ENCODE measurements at regions not wholly inside any gene's neighbourhood (a gene's known extent, or its start where the extent isn't known, plus 50 kb on each side); places are given as distances from the start of the nearest gene placed in this dataset.
"Not testable (repeated sequence)": the region's sequence is repeated elsewhere in the genome, so short reads cannot be mapped to it uniquely, and the experiment has no call there.

DNA sequence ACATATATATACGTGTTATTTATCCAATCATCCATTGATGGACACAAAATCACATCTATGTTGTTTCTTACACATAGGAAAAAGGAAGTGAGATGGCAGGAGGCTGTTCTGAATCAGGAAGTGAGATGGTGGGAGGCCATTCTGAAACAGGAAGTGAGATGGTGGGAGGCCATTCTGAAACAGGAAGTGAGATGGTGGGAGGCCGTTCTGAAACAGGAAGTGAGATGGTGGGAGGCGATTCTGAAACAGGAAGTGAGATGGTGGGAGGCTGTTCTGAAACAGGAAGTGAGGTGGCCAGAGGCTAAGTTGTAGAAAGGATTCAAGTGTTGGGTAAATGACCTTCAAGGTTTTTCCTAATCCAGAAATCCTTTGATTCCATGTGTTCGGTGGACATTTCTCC is 921.5 kb downstream of the TYW1 start:
- TF ChIP-seq CTCF (IDR thresholded peaks at IDR 0.05; ENCODE audit: low read depth, low read length): no peak
- Histone ChIP-seq H3K27me3 (no peaks in the 10 kb centered on the region), H3K9me3 (no peaks in the 10 kb centered on the region), H3K36me3 (no peaks in the 10 kb centered on the region), H3K4me3 (ENCODE audit: low read depth, low read length) (no peak overlapping the region), H3K4me1 (no peaks in the 10 kb centered on the region)
- DNase-seq: peak; percentile 6

DNA sequence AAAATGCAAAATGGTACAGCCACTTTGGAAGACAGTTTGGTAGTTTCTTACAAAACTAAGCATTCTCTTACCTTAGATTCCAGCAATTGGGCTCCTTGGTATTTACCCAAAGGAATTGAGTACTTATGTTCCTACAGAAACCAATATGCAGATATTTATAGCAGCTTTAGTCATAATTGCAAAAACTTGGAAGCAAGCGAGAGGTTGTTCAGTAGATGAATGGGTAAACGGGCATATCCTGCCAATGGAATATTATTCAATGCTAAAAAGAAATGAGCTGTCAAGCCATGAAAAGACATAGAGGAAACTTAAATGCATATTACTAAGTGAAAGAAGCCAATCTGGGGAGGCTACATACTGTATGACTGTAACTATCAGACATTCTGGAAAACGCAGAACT is 926.7 kb downstream of the TYW1 start:
- no peak for DNase-seq
- Histone ChIP-seq H3K9me3 (no peaks in the 10 kb centered on the region), H3K4me3 (ENCODE audit: low read depth, low read length) (no peak overlapping the region), H3K36me3 (no peaks in the 10 kb centered on the region), H3K27me3 (no peaks in the 10 kb centered on the region), H3K4me1 (no peaks in the 10 kb centered on the region)
- no peak for TF ChIP-seq CTCF (IDR thresholded peaks at IDR 0.05; ENCODE audit: low read depth, low read length)

- no peaks in the 10 kb centered on the region for H3K9me3 ChIP-seq
- no peak for TF ChIP-seq CTCF (IDR thresholded peaks at IDR 0.05; ENCODE audit: low read depth, low read length)
- no peaks in the 10 kb centered on the region for H3K27me3 ChIP-seq
- no peak overlapping the region for H3K4me3 ChIP-seq (ENCODE audit: low read depth, low read length)
- no peaks in the 10 kb centered on the region for H3K36me3 ChIP-seq
- DNase-seq: no peak
- H3K4me1 ChIP-seq: no peaks in the 10 kb centered on the region
Measured at GRCh38 chr7:67928141-67928540, 931.5 kb downstream of the TYW1 start.

GRCh38 chr7:67936447-67936846 is 939.8 kb downstream of the TYW1 start:
- not testable (repeated sequence) for DNase-seq; H3K4me1 ChIP-seq; H3K4me3 ChIP-seq (ENCODE audit: low read depth, low read length); H3K36me3 ChIP-seq; H3K9me3 ChIP-seq; H3K27me3 ChIP-seq

DNA sequence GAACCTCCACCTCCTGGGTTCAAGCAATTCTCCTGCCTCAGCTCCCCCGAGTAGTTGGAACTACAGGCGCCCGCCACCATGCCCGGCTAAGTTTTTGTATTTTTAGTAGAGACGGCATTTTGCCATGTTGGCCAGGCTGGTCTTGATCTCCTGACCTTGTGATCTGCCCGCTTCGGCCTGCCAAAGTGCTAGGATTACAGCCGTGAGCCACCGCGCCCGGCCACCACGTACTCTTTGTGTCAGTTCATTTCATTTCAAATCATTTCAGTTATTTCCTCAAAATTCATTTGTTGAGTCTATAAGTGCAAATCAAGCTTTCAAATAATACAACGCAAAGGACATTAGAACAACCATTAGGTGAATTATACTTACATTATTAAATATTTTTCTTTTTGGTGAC is 943.8 kb downstream of the TYW1 start:
- Histone ChIP-seq H3K36me3 (no peaks in the 10 kb centered on the region), H3K4me1 (no peaks in the 10 kb centered on the region), H3K4me3 (ENCODE audit: low read depth, low read length) (no peak overlapping the region), H3K27me3 (no peaks in the 10 kb centered on the region), H3K9me3 (no peaks in the 10 kb centered on the region)
- no peak for DNase-seq
- TF ChIP-seq CTCF (IDR thresholded peaks at IDR 0.05; ENCODE audit: low read depth, low read length): no peak

DNA sequence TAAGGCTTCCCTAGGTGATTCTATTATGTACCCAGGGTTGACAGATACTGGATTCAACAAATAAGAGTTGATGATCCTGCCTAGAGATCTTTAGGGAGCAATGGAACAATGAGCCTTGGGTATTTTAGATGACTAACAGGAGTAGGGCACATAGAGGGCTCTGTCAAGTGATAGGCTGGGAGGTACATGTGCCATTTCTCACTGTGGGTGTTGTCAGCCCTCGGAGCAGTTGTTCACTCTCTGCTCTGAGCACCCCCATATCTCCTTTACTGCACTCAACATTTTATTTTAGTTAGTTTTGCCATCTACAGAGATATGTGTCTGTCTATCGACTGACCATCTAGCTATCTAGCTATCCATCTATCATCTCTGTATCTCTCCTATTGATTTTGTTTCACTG is 950.6 kb downstream of the TYW1 start:
- H3K4me3 ChIP-seq (ENCODE audit: low read depth, low read length): no peak overlapping the region
- no peaks in the 10 kb centered on the region for H3K27me3 ChIP-seq
- DNase-seq: no peak
- TF ChIP-seq CTCF (IDR thresholded peaks at IDR 0.05; ENCODE audit: low read depth, low read length): no peak
- no peaks in the 10 kb centered on the region for H3K9me3 ChIP-seq
- H3K4me1 ChIP-seq: no peaks in the 10 kb centered on the region
- no peaks in the 10 kb centered on the region for H3K36me3 ChIP-seq

DNA sequence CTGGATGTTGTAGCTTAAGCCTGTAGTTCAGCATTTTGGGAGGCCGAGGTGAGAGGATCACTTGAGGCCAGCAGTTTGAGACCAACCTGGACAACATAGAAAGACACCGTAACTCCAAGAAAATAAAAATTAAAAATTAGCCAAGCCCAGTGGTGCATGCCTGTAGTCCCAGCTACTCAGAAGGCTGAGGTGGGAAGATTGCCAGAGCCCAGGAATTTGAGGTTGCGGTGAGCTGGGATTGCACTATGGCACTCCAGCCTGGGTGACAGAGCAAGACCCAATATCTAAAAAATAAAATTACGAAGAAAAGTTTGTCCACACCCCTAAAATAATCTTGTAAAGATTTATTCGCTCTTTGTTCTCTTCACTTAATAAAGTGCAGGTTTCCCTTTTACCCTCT is 951.0 kb downstream of the TYW1 start:
- no peak for DNase-seq
- Histone ChIP-seq H3K27me3 (no peaks in the 10 kb centered on the region), H3K9me3 (no peaks in the 10 kb centered on the region), H3K4me1 (no peaks in the 10 kb centered on the region), H3K36me3 (no peaks in the 10 kb centered on the region), H3K4me3 (ENCODE audit: low read depth, low read length) (no peak overlapping the region)
- TF ChIP-seq CTCF (IDR thresholded peaks at IDR 0.05; ENCODE audit: low read depth, low read length): no peak
